Activated CD4-positive, alpha-beta T cell treated with anti-CD3 and anti-CD28 coated beads, Interleukin-2, amount 10 ng/mL, durations not matched to agents 7 days and 5 days (primary cell): ENCODE measurements at regions not wholly inside any gene's neighbourhood (a gene's known extent, or its start where the extent isn't known, plus 50 kb on each side); places are given as distances from the start of the nearest gene placed in this dataset.

Source experiments
- CTCF ChIA-PET: fragments of 350-600 bp; sonication (Branson Sonifier 250); formaldehyde crosslinking; loops from one replicate; lab custom pipeline; 2021; ENCODE audit warnings: antibody characterized with exemption; lab: Charles Lee
- POLR2A ChIA-PET: fragments of 350-600 bp; sonication (Branson Sonifier 250); formaldehyde crosslinking; loops from one replicate; lab custom pipeline; 2021; ENCODE audit warnings: antibody characterized with exemption; lab: Charles Lee
- DNase-seq: peaks from one replicate; pipeline ENCODE4 v3.0.0-alpha.2; 2020
- H3K27ac Mint-ChIP-seq: one replicate; pipeline ENCODE4 v1.8.0; 2021; ENCODE audit warnings: mild to moderate bottlenecking, moderate library complexity, mixed read lengths
- H3K27me3 Mint-ChIP-seq: one replicate; pipeline ENCODE4 v1.8.0; 2021; ENCODE audit warnings: mixed read lengths
- H3K36me3 Mint-ChIP-seq: one replicate; pipeline ENCODE4 v1.8.0; 2021; ENCODE audit warnings: low read depth, mixed read lengths
- H3K4me1 Mint-ChIP-seq: one replicate; pipeline ENCODE4 v1.8.0; 2021; ENCODE audit warnings: mixed read lengths
- H3K4me3 Mint-ChIP-seq: one replicate; pipeline ENCODE4 v1.8.0; 2021; ENCODE audit warnings: mild to moderate bottlenecking, moderate library complexity, mixed read lengths
- H3K9me3 Mint-ChIP-seq: one replicate; pipeline ENCODE4 v1.8.0; 2021; ENCODE audit warnings: mixed read lengths

DNA sequence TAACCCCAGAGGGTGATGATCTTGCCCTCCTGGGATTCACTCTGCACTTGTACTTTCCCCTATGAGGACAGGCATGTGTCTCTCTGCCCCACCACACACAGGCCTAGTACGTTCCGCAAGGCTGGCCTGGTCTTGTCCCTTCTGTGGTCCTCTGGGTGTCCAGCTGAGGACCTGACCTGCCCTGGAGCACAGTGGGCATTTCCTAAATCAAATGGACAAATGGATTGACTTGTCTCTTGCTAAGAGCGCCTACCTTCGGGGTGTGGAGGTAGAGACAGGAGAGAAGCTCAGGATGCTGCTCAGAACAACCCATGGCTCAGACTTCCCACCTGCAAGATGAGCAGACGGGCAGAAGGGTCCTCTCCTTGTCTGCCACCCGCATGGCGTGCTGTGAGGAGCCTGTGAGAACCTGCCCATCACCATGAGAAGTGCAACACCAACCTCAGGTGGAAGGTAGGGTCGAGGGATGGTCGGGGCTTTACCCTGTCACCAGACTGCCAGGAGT is 133.6 kb downstream of the MYCN start:
- ChIA-PET POLR2A (no interaction called here), CTCF (no interaction called here)
- no peak for DNase-seq
- Mint-ChIP-seq H3K4me3 (no peak overlapping the region), H3K4me1 (no peaks in the 10 kb centered on the region), H3K9me3 (no peaks in the 10 kb centered on the region), H3K27me3 (no peaks in the 10 kb centered on the region), H3K36me3 (no peaks in the 10 kb centered on the region), H3K27ac (no peak overlapping the region)

- Mint-ChIP-seq H3K4me1 (no peaks in the 10 kb centered on the region), H3K27ac (no peak overlapping the region), H3K9me3 (no peaks in the 10 kb centered on the region), H3K4me3 (no peak overlapping the region), H3K36me3 (no peaks in the 10 kb centered on the region), H3K27me3 (no peaks in the 10 kb centered on the region)
- no peak for DNase-seq
- ChIA-PET POLR2A (no interaction called here), CTCF (no interaction called here)
Measured at GRCh38 chr2:16073471-16073870, 133.1 kb downstream of the MYCN start.

- no peaks in the 10 kb centered on the region for H3K9me3 Mint-ChIP-seq
- H3K27me3 Mint-ChIP-seq = no peaks in the 10 kb centered on the region
- POLR2A ChIA-PET = interaction anchor here (0.5 kb wide), 1 partner anchor 145 kb away, joined by 5 read pairs; no protein-coding TSS in a partner anchor
- no peaks in the 10 kb centered on the region for H3K4me1 Mint-ChIP-seq
- no peak overlapping the region for H3K4me3 Mint-ChIP-seq
- CTCF ChIA-PET = no interaction called here
- no peak for DNase-seq
- H3K27ac Mint-ChIP-seq = peak overlapping the region; percentile 64
- H3K36me3 Mint-ChIP-seq = no peaks in the 10 kb centered on the region
Measured at GRCh38 chr2:16072638-16073290, 132.4 kb downstream of the MYCN start.

- CTCF ChIA-PET = no interaction called here
- Mint-ChIP-seq H3K36me3 (no peaks in the 10 kb centered on the region), H3K9me3 (no peaks in the 10 kb centered on the region), H3K4me1 (no peaks in the 10 kb centered on the region), H3K27ac (peak overlapping the region; percentile 64), H3K4me3 (no peak overlapping the region), H3K27me3 (no peaks in the 10 kb centered on the region)
- DNase-seq = no peak
- POLR2A ChIA-PET = interaction anchor here (0.5 kb wide), 1 partner anchor 145 kb away, joined by 5 read pairs; no protein-coding TSS in a partner anchor
Measured at GRCh38 chr2:16071865-16072637, 131.7 kb downstream of the MYCN start.

GRCh38 chr2:16071039-16071864 is 130.9 kb downstream of the MYCN start:
- H3K9me3 Mint-ChIP-seq = no peaks in the 10 kb centered on the region
- CTCF ChIA-PET = no interaction called here
- DNase-seq = no peak
- no peak overlapping the region for H3K27ac Mint-ChIP-seq
- no peaks in the 10 kb centered on the region for H3K27me3 Mint-ChIP-seq
- POLR2A ChIA-PET = no interaction called here
- no peak overlapping the region for H3K4me3 Mint-ChIP-seq
- no peaks in the 10 kb centered on the region for H3K4me1 Mint-ChIP-seq
- no peaks in the 10 kb centered on the region for H3K36me3 Mint-ChIP-seq

DNA sequence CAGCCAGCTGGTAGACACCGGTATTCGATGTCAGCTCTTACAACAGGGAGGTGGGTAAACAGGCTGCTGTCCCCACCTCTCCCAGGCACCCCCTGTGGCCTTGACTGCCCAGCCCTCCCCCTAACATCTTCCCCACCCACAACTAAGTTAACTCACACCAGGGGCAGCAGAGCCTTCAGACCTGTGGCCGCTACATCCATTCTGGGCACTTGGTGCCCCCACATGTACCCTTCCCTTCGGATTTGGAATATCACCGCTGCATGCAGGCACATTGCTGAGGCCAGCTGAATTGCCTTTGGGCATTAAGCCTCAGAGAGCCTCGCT is 130.3 kb downstream of the MYCN start:
- POLR2A ChIA-PET = interaction anchor here (0.6 kb wide), 1 partner anchor 963 kb away, joined by 3 read pairs; no protein-coding TSS in a partner anchor
- no peak for DNase-seq
- H3K9me3 Mint-ChIP-seq = no peaks in the 10 kb centered on the region
- H3K4me3 Mint-ChIP-seq = no peak overlapping the region
- no peaks in the 10 kb centered on the region for H3K27me3 Mint-ChIP-seq
- H3K36me3 Mint-ChIP-seq = no peaks in the 10 kb centered on the region
- no peak overlapping the region for H3K27ac Mint-ChIP-seq
- CTCF ChIA-PET = no interaction called here
- H3K4me1 Mint-ChIP-seq = no peaks in the 10 kb centered on the region

DNA sequence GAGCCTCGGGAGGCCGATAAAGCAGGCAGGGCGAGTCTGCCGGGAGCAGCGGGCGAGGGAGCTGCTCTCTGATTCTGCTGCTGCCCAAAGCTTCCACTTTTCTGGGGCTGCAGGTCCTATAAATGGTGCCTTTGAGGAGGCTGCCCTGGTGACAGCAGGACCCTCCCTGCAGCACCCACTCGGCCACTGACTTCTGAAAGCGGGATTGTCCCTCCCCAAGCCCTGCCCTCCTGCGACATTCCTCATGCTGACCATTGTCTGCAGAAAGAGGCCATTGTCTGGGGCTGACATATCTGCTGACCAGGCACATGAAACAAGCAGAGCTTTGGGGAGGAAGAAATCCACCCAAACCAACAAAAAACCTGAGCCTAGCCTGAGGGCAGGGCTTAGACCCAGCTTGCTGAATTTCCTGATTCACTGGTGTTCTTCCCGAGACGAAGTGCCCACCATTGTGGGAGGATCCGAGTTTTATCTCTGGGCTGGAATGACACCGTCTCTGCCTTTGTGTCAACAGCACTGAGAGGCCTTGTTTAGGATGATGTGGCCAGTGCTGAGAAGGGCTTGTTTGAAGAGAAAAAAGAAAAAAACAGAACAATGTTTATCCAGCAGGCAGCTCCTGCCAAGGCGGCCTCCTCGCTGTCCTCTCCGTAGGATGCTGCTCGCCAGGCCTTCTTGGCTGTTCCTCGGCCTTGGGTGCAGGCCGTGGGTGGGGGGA is 129.7 kb downstream of the MYCN start:
- H3K27ac Mint-ChIP-seq = no peak overlapping the region
- POLR2A ChIA-PET = interaction anchor here (0.6 kb wide), 1 partner anchor 963 kb away, joined by 3 read pairs; no protein-coding TSS in a partner anchor
- H3K9me3 Mint-ChIP-seq = no peaks in the 10 kb centered on the region
- no peaks in the 10 kb centered on the region for H3K4me1 Mint-ChIP-seq
- CTCF ChIA-PET = no interaction called here
- no peak overlapping the region for H3K4me3 Mint-ChIP-seq
- no peaks in the 10 kb centered on the region for H3K36me3 Mint-ChIP-seq
- DNase-seq = no peak
- no peaks in the 10 kb centered on the region for H3K27me3 Mint-ChIP-seq

DNA sequence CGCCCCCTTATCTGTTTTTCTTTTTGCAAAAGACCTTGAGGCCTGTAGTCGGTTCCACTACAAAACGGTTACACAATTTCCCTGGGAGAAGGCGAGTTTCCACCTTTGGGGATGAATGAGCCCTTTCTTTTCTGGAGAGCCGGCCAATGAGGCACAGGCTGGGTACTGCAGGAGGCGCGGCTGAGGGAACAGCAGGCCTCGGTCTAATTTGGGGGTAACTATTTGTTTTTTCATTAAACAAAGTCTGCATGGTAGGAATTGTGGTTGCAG is 129.2 kb downstream of the MYCN start:
- H3K4me3 Mint-ChIP-seq = no peak overlapping the region
- no peaks in the 10 kb centered on the region for H3K36me3 Mint-ChIP-seq
- ChIA-PET CTCF (no interaction called here), POLR2A (no interaction called here)
- no peak overlapping the region for H3K27ac Mint-ChIP-seq
- H3K4me1 Mint-ChIP-seq = no peaks in the 10 kb centered on the region
- H3K27me3 Mint-ChIP-seq = no peaks in the 10 kb centered on the region
- no peak for DNase-seq
- H3K9me3 Mint-ChIP-seq = peaks cover 5% of the 10 kb centered on the region

DNA sequence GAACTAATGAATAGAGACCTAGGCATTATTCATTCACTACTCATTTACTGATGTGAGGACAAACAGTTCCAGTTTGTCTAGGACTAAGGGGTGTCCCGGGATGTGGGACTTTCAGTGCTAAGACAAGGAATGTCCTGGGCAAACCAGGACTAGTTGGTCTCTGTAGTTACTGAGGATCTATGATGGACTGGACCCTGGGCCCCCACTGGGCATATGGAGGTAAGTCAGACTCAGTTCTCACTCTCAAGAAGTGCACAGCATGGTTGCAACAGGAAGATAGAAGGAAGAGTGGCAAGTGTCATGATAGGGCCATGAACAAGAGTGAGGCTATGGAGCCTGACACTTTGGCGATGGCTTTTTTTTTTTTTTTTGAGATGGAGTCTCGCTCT is 128.2 kb downstream of the MYCN start:
- Mint-ChIP-seq H3K27me3 (no peaks in the 10 kb centered on the region), H3K4me1 (no peaks in the 10 kb centered on the region), H3K4me3 (no peak overlapping the region), H3K27ac (no peak overlapping the region), H3K9me3 (peaks cover 13% of the 10 kb centered on the region), H3K36me3 (peaks cover 3% of the 10 kb centered on the region)
- no peak for DNase-seq
- ChIA-PET CTCF (interaction anchor here (0.7 kb wide), 1 partner anchor 102 kb away, joined by 3 read pairs; no protein-coding TSS in a partner anchor), POLR2A (no interaction called here)

DNA sequence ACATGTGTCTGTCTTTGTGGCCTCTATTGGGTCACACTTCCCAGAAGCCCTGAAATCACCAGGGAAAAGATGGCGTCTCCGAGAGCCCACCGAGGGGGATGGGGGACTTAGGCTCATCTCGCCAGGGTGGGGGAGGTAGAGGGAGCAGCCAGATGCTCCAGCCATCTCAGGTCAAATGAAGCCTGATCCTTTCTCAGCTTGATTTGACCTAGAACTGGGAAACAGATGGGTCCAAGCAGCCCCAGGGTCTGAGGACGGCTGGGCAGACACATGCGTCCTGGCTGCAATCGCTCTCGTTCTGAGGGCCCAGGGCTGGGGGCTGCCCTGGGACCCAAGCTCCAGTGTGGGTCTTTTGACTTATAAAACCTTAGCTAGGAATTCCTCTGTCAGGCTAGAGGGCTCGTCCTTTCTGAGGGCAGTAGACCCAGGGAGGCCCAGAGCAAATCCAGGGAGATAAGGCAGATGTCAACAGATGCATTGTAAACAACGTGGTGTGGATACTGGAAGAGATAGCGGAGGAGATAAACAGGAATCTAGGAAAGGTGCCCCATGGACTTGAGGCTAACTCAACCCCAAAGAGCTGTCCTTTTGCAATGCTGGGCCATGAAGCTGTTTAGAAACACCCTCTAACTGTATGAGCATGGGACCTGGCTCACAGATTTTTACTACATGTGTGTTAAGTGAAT is 127.7 kb downstream of the MYCN start:
- POLR2A ChIA-PET = no interaction called here
- Mint-ChIP-seq H3K4me1 (no peaks in the 10 kb centered on the region), H3K27me3 (no peaks in the 10 kb centered on the region), H3K27ac (no peak overlapping the region), H3K9me3 (peaks cover 14% of the 10 kb centered on the region), H3K36me3 (peaks cover 3% of the 10 kb centered on the region), H3K4me3 (no peak overlapping the region)
- DNase-seq = no peak
- CTCF ChIA-PET = no interaction called here

GRCh38 chr2:16067444-16067843 is 127.1 kb downstream of the MYCN start:
- ChIA-PET CTCF (no interaction called here), POLR2A (no interaction called here)
- H3K27ac Mint-ChIP-seq = no peak overlapping the region
- H3K27me3 Mint-ChIP-seq = no peaks in the 10 kb centered on the region
- no peaks in the 10 kb centered on the region for H3K4me1 Mint-ChIP-seq
- H3K9me3 Mint-ChIP-seq = peaks cover 15% of the 10 kb centered on the region
- peaks cover 3% of the 10 kb centered on the region for H3K36me3 Mint-ChIP-seq
- DNase-seq = no peak
- H3K4me3 Mint-ChIP-seq = no peak overlapping the region

DNA sequence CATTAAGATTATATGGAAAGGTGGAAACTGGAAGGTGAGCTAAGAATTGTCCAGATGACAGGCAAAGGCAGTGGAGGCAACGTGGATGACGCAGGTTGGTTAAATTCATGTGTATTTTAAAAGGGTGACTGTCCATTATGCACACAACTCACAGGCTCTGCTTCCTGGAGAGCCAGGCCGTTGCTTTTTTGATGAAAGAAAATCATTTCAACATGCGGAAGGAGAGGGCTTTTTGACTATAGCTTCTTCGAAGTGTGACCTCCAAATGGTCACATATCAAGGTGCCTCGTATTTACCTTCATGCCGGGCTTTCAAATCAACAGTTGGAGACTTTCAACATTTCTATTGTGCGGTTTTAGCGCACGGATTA is 126.7 kb downstream of the MYCN start:
- H3K4me1 Mint-ChIP-seq = no peaks in the 10 kb centered on the region
- DNase-seq = no peak
- H3K27ac Mint-ChIP-seq = no peak overlapping the region
- peaks cover 3% of the 10 kb centered on the region for H3K36me3 Mint-ChIP-seq
- ChIA-PET POLR2A (no interaction called here), CTCF (no interaction called here)
- H3K27me3 Mint-ChIP-seq = no peaks in the 10 kb centered on the region
- peaks cover 15% of the 10 kb centered on the region for H3K9me3 Mint-ChIP-seq
- no peak overlapping the region for H3K4me3 Mint-ChIP-seq
